Liver (tissue), 8 donors: ENCODE measurements at regions not wholly inside any gene's neighbourhood (a gene's known extent, or its start where the extent isn't known, plus 50 kb on each side); places are given as distances from the start of the nearest gene placed in this dataset.
A peak's percentile ranks its signal among the peaks of the same experiment; 100 is the strongest.

ENCODE experiments used
- DNase-seq: peaks from one replicate; pipeline ENCODE4 v3.0.0-alpha.2; 2017; ENCODE audit warnings: low spot score
- H3K27ac ChIP-seq, 2 donors: one replicate each; pipeline ENCODE4 v1.7.0; 2013; ENCODE audit warnings: inconsistent platforms in 2 of 2, low read length in 2 of 2, control low read depth in 1 of 2, low read depth in 1 of 2, mild to moderate bottlenecking in 1 of 2
- H3K27me3 ChIP-seq, 4 donors: one replicate each; pipeline versions ENCODE4 v1.6.1 to v1.7.0; 2013; ENCODE audit warnings: low read length in 3 of 4, inconsistent platforms in 1 of 4, mild to moderate bottlenecking in 1 of 4, moderate library complexity in 1 of 4; ENCODE audit not compliant: control insufficient read depth in 4 of 4, insufficient read depth in 4 of 4
- H3K36me3 ChIP-seq, 4 donors: one replicate each; pipeline versions ENCODE4 v1.6.1 to v1.7.0; 2013; ENCODE audit warnings: low read length in 3 of 4, mild to moderate bottlenecking in 3 of 4, low read depth in 1 of 4, moderate library complexity in 1 of 4; ENCODE audit not compliant: control insufficient read depth in 4 of 4, insufficient read depth in 3 of 4
- H3K4me1 ChIP-seq, 4 donors: one replicate each; pipeline versions ENCODE4 v1.6.1 to v1.7.0; 2013; ENCODE audit warnings: low read length in 3 of 4, mild to moderate bottlenecking in 3 of 4, moderate library complexity in 1 of 4; ENCODE audit not compliant: control insufficient read depth in 4 of 4, insufficient read depth in 4 of 4
- H3K4me3 ChIP-seq, 3 donors: one replicate each; pipeline versions ENCODE4 v1.6.1 to v1.7.0; 2013; ENCODE audit warnings: low read length in 3 of 3, control low read depth in 1 of 3, low read depth in 1 of 3, mild to moderate bottlenecking in 1 of 3
- H3K9ac ChIP-seq, 2 donors: one replicate each; pipeline ENCODE4 v1.7.0; 2013; ENCODE audit warnings: low read length in 2 of 2, mild to moderate bottlenecking in 2 of 2, moderate library complexity in 2 of 2, control low read depth in 1 of 2, low read depth in 1 of 2
- H3K9me3 ChIP-seq, 4 donors: one replicate each; pipeline versions ENCODE4 v1.6.1 to v1.7.0; 2013; ENCODE audit warnings: low read length in 3 of 4; ENCODE audit not compliant: control insufficient read depth in 4 of 4
- ATF3 ChIP-seq: IDR thresholded peaks from 2 replicates; pipeline ENCODE4 v1.6.1; 2016; ENCODE audit warnings: antibody characterized with exemption
- CTCF ChIP-seq: fragments of 150-350 bp; IDR thresholded peaks from 2 replicates; pipeline ENCODE4 v1.5.1; 2017; ENCODE audit warnings: improper control_type of control experiment, low read depth, low read length; ENCODE audit not compliant: missing input control
- EGR1 ChIP-seq, 2 donors: IDR thresholded peaks; 2 replicates each; pipeline ENCODE4 v1.6.1; 2016 to 2018; ENCODE audit warnings: antibody characterized with exemption in 2 of 2, low read depth in 2 of 2
- FOXA1 ChIP-seq: IDR thresholded peaks from 2 replicates; pipeline ENCODE4 v1.6.1; 2016; ENCODE audit warnings: antibody characterized with exemption
- FOXA2 ChIP-seq: IDR thresholded peaks from 2 replicates; pipeline ENCODE4 v1.6.1; 2016; ENCODE audit warnings: antibody characterized with exemption
- GABPA ChIP-seq, 2 donors: IDR thresholded peaks in 1 of 2; conservative IDR thresholded peaks in 1 of 2; 2 replicates each; pipeline ENCODE4 v1.6.1; 2016; ENCODE audit warnings: antibody characterized with exemption in 2 of 2, mild to moderate bottlenecking in 1 of 2, moderate library complexity in 1 of 2
- HNF4A ChIP-seq, 2 donors: conservative IDR thresholded peaks; 2 replicates each; pipeline ENCODE4 v1.6.1; 2016; ENCODE audit warnings: antibody characterized with exemption in 2 of 2, mild to moderate bottlenecking in 2 of 2
- HNF4G ChIP-seq: IDR thresholded peaks from 2 replicates; pipeline ENCODE4 v1.6.1; 2016; ENCODE audit warnings: antibody characterized with exemption
- JUND ChIP-seq, 2 donors: IDR thresholded peaks; 2 replicates each; pipeline ENCODE4 v1.6.1; 2016; ENCODE audit warnings: antibody characterized with exemption in 2 of 2
- MAX ChIP-seq: IDR thresholded peaks from 2 replicates; pipeline ENCODE4 v1.6.1; 2016; ENCODE audit warnings: antibody characterized with exemption
- NR2F2 ChIP-seq: IDR thresholded peaks from 2 replicates; pipeline ENCODE4 v1.6.1; 2016; ENCODE audit warnings: antibody characterized with exemption
- RAD21 ChIP-seq, 2 donors: IDR thresholded peaks; 2 replicates each; pipeline ENCODE4 v1.6.1; 2016; ENCODE audit warnings: antibody characterized with exemption in 2 of 2, mild to moderate bottlenecking in 2 of 2
- REST ChIP-seq: IDR thresholded peaks from 2 replicates; pipeline ENCODE4 v1.6.1; 2016; ENCODE audit warnings: antibody characterized with exemption, mild to moderate bottlenecking
- RXRA ChIP-seq, 2 donors: IDR thresholded peaks; 2 replicates each; pipeline ENCODE4 v1.6.1; 2017 to 2018; ENCODE audit warnings: antibody characterized with exemption in 2 of 2, mild to moderate bottlenecking in 1 of 2
- TAF1 ChIP-seq: conservative IDR thresholded peaks from 2 replicates; pipeline ENCODE4 v1.6.1; 2016; ENCODE audit warnings: antibody characterized with exemption, mild to moderate bottlenecking
- YY1 ChIP-seq: IDR thresholded peaks from 2 replicates; pipeline ENCODE4 v1.6.1; 2016; ENCODE audit warnings: antibody characterized with exemption, mild to moderate bottlenecking
- ZBTB33 ChIP-seq: IDR thresholded peaks from 2 replicates; pipeline ENCODE4 v1.6.1; 2016; ENCODE audit warnings: antibody characterized with exemption
- WGBS: extraction: QIAGEN DNeasy Blood & Tissue Kit; methylation state at CpG from one replicate; pipeline ENCODE4 v1.1.7; 2013; 5-methylcytosine and 5-hydroxymethylcytosine counted together
- donor health status: healthy.
- donor health status: healthy.
- donor health status: healthy.
- donor health status: healthy.
- donor health status: healthy.

- Histone ChIP-seq H3K4me1 (no peaks in the 10 kb centered on the region), H3K4me3 (no peak overlapping the region), H3K27me3 (no peaks in the 10 kb centered on the region), H3K36me3 (no peaks in the 10 kb centered on the region), H3K9me3 (no peaks in the 10 kb centered on the region), H3K27ac (no peak overlapping the region), H3K9ac (no peak overlapping the region)
- 95% methylated on average over 4 of the region's 4 CpGs for WGBS
- peak; percentile 27 for DNase-seq
- TF ChIP-seq JUND (IDR thresholded peaks at IDR 0.05), result no peak
- TF ChIP-seq EGR1 (IDR thresholded peaks at IDR 0.05; ENCODE audit: low read depth in 2 of 2), result no peak
- no peak for TF ChIP-seq FOXA2
- no peak for TF ChIP-seq TAF1
- TF ChIP-seq HNF4A (conservative IDR thresholded peaks at IDR 0.05), result no peak
- no peak for TF ChIP-seq HNF4G
- no peak for TF ChIP-seq NR2F2
- no peak for TF ChIP-seq ZBTB33
- no peak for TF ChIP-seq GABPA (IDR thresholded peaks at IDR 0.05 in 1 of 2, conservative IDR thresholded peaks at IDR 0.05 in 1 of 2)
These were observed 58.8 kb upstream of the XCR1 start for GRCh38 chr3:46086083-46086437.

- WGBS, result 80% methylated on average over 3 of the region's 3 CpGs
- Histone ChIP-seq H3K4me1 (no peaks in the 10 kb centered on the region), H3K27me3 (no peaks in the 10 kb centered on the region), H3K9me3 (no peaks in the 10 kb centered on the region), H3K36me3 (no peaks in the 10 kb centered on the region), H3K4me3 (no peak overlapping the region), H3K27ac (no peak overlapping the region), H3K9ac (no peak overlapping the region)
- DNase-seq, result peak; percentile 2
- TF ChIP-seq YY1 (no peak), FOXA1 (no peak), ZBTB33 (no peak), MAX (no peak)
These were observed 58.3 kb upstream of the XCR1 start for GRCh38 chr3:46085421-46086082.

DNA sequence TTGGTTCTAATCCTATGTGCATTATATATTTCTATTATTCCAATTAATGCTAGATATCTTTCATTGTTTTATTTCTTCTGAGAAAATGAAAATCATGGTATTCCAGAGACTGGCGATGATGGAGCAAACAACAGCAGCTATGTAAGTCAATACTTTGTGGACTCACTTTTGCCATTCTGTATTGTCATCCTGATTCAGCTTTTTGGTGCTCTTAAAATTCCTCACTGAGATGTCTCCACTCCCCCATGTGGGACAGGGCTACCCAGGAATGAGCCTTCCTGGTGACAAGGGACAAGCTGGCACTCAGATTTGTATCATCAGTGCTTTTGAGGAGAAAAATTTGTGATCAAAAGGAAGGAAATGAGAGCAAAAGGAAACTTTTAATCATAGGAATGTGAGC, 56.7 kb upstream of the XCR1 start:
- H3K36me3 ChIP-seq, result no peaks in the 10 kb centered on the region
- no peak overlapping the region for H3K9ac ChIP-seq
- 99% methylated on average over 1 of the region's 1 CpG for whole genome bisulfite sequencing
- DNase-seq, result no peak
- TF ChIP-seq NR2F2 (no peak), ATF3 (no peak), EGR1 (IDR thresholded peaks at IDR 0.05; ENCODE audit: low read depth in 2 of 2) (no peak), FOXA1 (no peak), YY1 (no peak), FOXA2 (no peak), TAF1 (no peak), CTCF (no peak), GABPA (IDR thresholded peaks at IDR 0.05 in 1 of 2, conservative IDR thresholded peaks at IDR 0.05 in 1 of 2) (no peak), JUND (IDR thresholded peaks at IDR 0.05) (no peak), MAX (no peak), RXRA (IDR thresholded peaks at IDR 0.05) (no peak), RAD21 (IDR thresholded peaks at IDR 0.05) (no peak), HNF4A (conservative IDR thresholded peaks at IDR 0.05) (no peak), REST (no peak)
- no peaks in the 10 kb centered on the region for H3K27me3 ChIP-seq
- H3K27ac ChIP-seq, result no peak overlapping the region
- H3K4me1 ChIP-seq, result no peaks in the 10 kb centered on the region
- no peaks in the 10 kb centered on the region for H3K9me3 ChIP-seq
- H3K4me3 ChIP-seq, result no peak overlapping the region
